Neural progenitor cell (in vitro differentiated cells): ENCODE measurements at regions not wholly inside any gene's neighbourhood (a gene's known extent, or its start where the extent isn't known, plus 50 kb on each side); places are given as distances from the start of the nearest gene placed in this dataset.

Experiments
- DNase-seq: peaks from one replicate; pipeline ENCODE4 v3.0.0-alpha.2; 2016; ENCODE audit warnings: low spot score
- H2AFZ ChIP-seq: fragments of 200-600 bp; sonication (generic); replicated peaks from 2 replicates; pipeline ENCODE4 v1.6.1; 2016; ENCODE audit warnings: antibody characterized with exemption
- H3F3A ChIP-seq: fragments of 200-600 bp; sonication (generic); 2 replicates; pipeline ENCODE4 v1.6.1; 2016; ENCODE audit warnings: antibody characterized with exemption, low read depth
- H3K27ac ChIP-seq: fragments of 200-600 bp; sonication (generic); 2 replicates; pipeline ENCODE4 v1.5.1; 2016; ENCODE audit warnings: mild to moderate bottlenecking
- H3K27me3 ChIP-seq: fragments of 200-600 bp; sonication (generic); 2 replicates; pipeline ENCODE4 v1.6.1; 2016; ENCODE audit warnings: mild to moderate bottlenecking, moderate library complexity
- H3K36me3 ChIP-seq: fragments of 200-600 bp; sonication (generic); 2 replicates; pipeline ENCODE4 v1.5.1; 2016
- H3K4me1 ChIP-seq: fragments of 200-600 bp; sonication (generic); 2 replicates; pipeline ENCODE4 v1.6.1; 2016; ENCODE audit warnings: mixed run types
- H3K4me2 ChIP-seq: fragments of 200-600 bp; sonication (generic); 2 replicates; pipeline ENCODE4 v1.6.1; 2016
- H3K4me3 ChIP-seq: fragments of 200-600 bp; sonication (generic); 2 replicates; pipeline ENCODE4 v1.5.1; 2016
- H3K79me2 ChIP-seq: fragments of 200-600 bp; sonication (generic); 2 replicates; pipeline ENCODE4 v1.6.1; 2016; ENCODE audit warnings: low read depth
- H3K9ac ChIP-seq: fragments of 200-600 bp; sonication (generic); 2 replicates; pipeline ENCODE4 v1.6.1; 2016
- H3K9me3 ChIP-seq: fragments of 200-600 bp; sonication (generic); 2 replicates; pipeline ENCODE4 v1.5.1; 2016; ENCODE audit warnings: low read depth
- H4K20me1 ChIP-seq: fragments of 200-600 bp; sonication (generic); 2 replicates; pipeline ENCODE4 v1.6.1; 2016; ENCODE audit warnings: low read depth
- H3K27ac Mint-ChIP-seq: 3 replicates; pipeline ENCODE4 v1.8.0; 2021; ENCODE audit warnings: mixed read lengths
- H3K27me3 Mint-ChIP-seq: 2 replicates; pipeline ENCODE4 v1.8.0; 2022; ENCODE audit warnings: low read depth, mild to moderate bottlenecking, inconsistent platforms, moderate library complexity, mixed read lengths; ENCODE audit not compliant: insufficient read depth
- H3K36me3 Mint-ChIP-seq: 3 replicates; pipeline ENCODE4 v1.8.0; 2021; ENCODE audit warnings: mixed read lengths
- H3K4me1 Mint-ChIP-seq: 3 replicates; pipeline ENCODE4 v1.8.0; 2021; ENCODE audit warnings: mixed read lengths
- H3K4me3 Mint-ChIP-seq: 3 replicates; pipeline ENCODE4 v1.8.0; 2021; ENCODE audit warnings: mild to moderate bottlenecking, moderate library complexity, mixed read lengths
- H3K9me3 Mint-ChIP-seq: 3 replicates; pipeline ENCODE4 v1.8.0; 2020; ENCODE audit warnings: mixed read lengths
- EZH2 ChIP-seq: fragments of 200-600 bp; sonication (generic); IDR thresholded peaks from 2 replicates; pipeline ENCODE4 v1.6.1; 2017; ENCODE audit warnings: antibody characterized with exemption, mild to moderate bottlenecking, moderate library complexity
- EZH2phosphoT487 ChIP-seq: fragments of 200-600 bp; sonication (generic); IDR thresholded peaks from 2 replicates; pipeline ENCODE4 v1.6.1; 2017; ENCODE audit warnings: antibody characterized with exemption
- TF ChIP-seq, protein P1 (sequence below): fragments of 200-600 bp; sonication (generic); IDR thresholded peaks from 2 replicates; pipeline ENCODE4 v1.5.1; 2017; ENCODE audit warnings: antibody characterized with exemption, mild to moderate bottlenecking

DNA sequence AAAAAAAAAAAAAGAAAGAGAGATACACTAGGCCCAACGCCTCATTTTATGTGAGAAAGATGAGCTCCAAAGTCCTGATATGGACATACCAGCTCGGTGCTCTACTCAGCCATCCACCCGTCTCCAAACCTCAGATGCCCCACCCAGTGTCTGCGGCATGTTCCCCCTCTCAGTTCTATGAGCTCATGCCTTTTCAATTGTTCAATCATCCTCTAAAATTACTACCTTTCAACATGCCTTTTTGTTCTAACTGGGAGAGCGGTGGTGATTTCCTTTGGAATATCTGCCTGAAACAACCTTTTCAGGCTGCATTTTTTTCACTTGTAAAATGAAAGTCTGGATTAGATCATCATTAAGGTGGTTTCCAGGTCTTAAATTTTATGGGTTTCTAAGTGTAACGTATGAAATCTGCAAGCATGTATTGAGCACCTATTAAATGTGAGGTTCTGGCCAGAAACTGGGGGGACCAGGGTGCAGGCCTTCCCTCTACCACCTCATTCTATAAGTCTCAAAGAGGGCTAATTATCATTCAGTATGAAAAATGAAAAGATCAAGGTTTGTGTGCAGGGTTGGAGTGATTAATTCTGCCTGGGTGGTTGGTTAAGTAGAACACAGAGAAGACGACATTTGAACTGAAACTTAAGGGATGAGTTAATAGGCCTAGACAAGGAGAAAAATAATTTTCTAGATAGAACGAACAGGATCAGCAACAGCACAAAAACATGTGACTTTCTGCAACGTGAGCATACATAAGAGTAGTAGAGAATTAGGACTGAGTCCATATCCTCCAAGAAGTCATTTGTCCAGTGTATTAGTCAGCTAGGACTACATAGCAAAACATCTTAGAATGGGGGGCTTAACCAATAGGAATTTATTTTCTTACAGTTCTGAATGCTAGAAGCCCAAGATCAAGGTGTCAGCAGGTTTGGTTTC is 87.4 kb upstream of the GLS start:
- no peaks in the 10 kb centered on the region for H3K9me3 Mint-ChIP-seq

DNA sequence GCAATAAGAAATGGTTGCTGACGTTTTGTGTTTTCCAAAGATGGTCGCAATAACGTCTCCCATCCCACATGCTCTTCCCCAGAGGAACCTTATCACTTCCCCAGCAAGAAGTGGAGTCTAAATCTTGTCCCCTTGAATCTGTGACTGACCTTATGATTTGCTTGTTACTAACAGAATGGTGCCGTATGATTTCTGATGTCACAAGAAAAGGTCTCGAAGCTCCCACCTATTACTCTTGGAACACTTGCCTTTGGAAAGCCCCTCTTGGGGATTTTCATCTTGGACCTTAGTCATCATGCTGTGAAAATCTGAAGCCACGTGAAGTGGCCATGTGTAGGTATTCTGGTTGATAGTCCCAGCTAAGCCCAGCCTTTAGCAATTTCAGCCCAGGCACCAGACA is 86.2 kb upstream of the GLS start:
- Histone ChIP-seq H3K79me2 (no peaks in the 10 kb centered on the region), H2AFZ (no peak overlapping the region), H3K4me2 (no peak overlapping the region), H3K9ac (no peak overlapping the region), H4K20me1 (no peaks in the 10 kb centered on the region), H3K4me3 (no peak overlapping the region), H3F3A (no peaks in the 10 kb centered on the region), H3K27ac (no peak overlapping the region), H3K36me3 (no peaks in the 10 kb centered on the region), H3K4me1 (peaks cover under 1% of the 10 kb centered on the region), H3K9me3 (no peaks in the 10 kb centered on the region), H3K27me3 (no peaks in the 10 kb centered on the region)
- H3K4me1 Mint-ChIP-seq, result peaks cover 24% of the 10 kb centered on the region
- no peak overlapping the region for H3K4me3 Mint-ChIP-seq
- no peaks in the 10 kb centered on the region for H3K27me3 Mint-ChIP-seq
- DNase-seq, result no peak
- no peak for TF ChIP-seq EZH2
- no peak for TF ChIP-seq EZH2phosphoT487
- TF ChIP-seq, protein P1, sequence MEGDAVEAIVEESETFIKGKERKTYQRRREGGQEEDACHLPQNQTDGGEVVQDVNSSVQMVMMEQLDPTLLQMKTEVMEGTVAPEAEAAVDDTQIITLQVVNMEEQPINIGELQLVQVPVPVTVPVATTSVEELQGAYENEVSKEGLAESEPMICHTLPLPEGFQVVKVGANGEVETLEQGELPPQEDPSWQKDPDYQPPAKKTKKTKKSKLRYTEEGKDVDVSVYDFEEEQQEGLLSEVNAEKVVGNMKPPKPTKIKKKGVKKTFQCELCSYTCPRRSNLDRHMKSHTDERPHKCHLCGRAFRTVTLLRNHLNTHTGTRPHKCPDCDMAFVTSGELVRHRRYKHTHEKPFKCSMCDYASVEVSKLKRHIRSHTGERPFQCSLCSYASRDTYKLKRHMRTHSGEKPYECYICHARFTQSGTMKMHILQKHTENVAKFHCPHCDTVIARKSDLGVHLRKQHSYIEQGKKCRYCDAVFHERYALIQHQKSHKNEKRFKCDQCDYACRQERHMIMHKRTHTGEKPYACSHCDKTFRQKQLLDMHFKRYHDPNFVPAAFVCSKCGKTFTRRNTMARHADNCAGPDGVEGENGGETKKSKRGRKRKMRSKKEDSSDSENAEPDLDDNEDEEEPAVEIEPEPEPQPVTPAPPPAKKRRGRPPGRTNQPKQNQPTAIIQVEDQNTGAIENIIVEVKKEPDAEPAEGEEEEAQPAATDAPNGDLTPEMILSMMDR, result no peak
- no peaks in the 10 kb centered on the region for H3K36me3 Mint-ChIP-seq
- no peak overlapping the region for H3K27ac Mint-ChIP-seq
- H3K9me3 Mint-ChIP-seq, result no peaks in the 10 kb centered on the region

More for the DNA sequence above, 87.4 kb upstream of the GLS start:
- Histone ChIP-seq H3K79me2 (no peaks in the 10 kb centered on the region), H3K27me3 (no peaks in the 10 kb centered on the region), H3K27ac (no peak overlapping the region), H3K9ac (no peak overlapping the region), H3K9me3 (no peaks in the 10 kb centered on the region), H3K36me3 (no peaks in the 10 kb centered on the region), H2AFZ (no peak overlapping the region), H3K4me2 (no peak overlapping the region), H3F3A (no peaks in the 10 kb centered on the region), H3K4me1 (peaks cover 5% of the 10 kb centered on the region), H3K4me3 (no peak overlapping the region), H4K20me1 (no peaks in the 10 kb centered on the region)
- H3K4me3 Mint-ChIP-seq, result no peak overlapping the region
- no peak overlapping the region for H3K27ac Mint-ChIP-seq
- no peaks in the 10 kb centered on the region for H3K36me3 Mint-ChIP-seq
- no peak for TF ChIP-seq EZH2phosphoT487
- TF ChIP-seq, protein P1, result no peak
- TF ChIP-seq EZH2, result no peak
- no peaks in the 10 kb centered on the region for H3K27me3 Mint-ChIP-seq
- no peak for DNase-seq
- peaks cover 29% of the 10 kb centered on the region for H3K4me1 Mint-ChIP-seq

DNA sequence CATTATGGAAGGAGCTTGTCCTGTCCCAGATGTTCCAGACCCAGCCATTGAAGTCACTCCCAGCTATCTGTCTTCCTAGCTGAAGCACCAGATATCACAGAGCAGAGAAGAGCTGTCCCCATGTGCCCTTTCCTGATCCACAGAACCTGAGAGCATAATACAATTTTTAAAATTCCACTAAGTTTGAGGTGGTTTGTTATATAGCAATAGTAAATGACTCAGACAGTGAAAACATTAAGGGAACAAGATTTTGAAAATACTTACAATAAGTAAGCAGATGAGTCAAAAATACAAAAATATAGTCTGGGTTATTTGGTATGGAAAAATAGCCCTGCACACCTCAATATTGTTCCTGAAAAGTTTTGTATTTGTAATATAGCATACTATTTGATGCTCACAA is 85.8 kb upstream of the GLS start:
- TF ChIP-seq EZH2phosphoT487, result no peak
- no peak for TF ChIP-seq EZH2
- TF ChIP-seq, protein P1, result no peak

More for the DNA sequence above, 85.8 kb upstream of the GLS start:
- Mint-ChIP-seq H3K9me3 (no peaks in the 10 kb centered on the region), H3K36me3 (no peaks in the 10 kb centered on the region), H3K27me3 (no peaks in the 10 kb centered on the region), H3K27ac (no peak overlapping the region), H3K4me3 (no peak overlapping the region), H3K4me1 (peaks cover 20% of the 10 kb centered on the region)
- Histone ChIP-seq H3K9ac (no peak overlapping the region), H3K79me2 (no peaks in the 10 kb centered on the region), H3K4me2 (no peak overlapping the region), H3K36me3 (no peaks in the 10 kb centered on the region), H3K27me3 (no peaks in the 10 kb centered on the region), H4K20me1 (no peaks in the 10 kb centered on the region), H2AFZ (no peak overlapping the region), H3K27ac (no peak overlapping the region), H3K4me1 (peaks cover under 1% of the 10 kb centered on the region), H3K4me3 (no peak overlapping the region), H3K9me3 (no peaks in the 10 kb centered on the region), H3F3A (no peaks in the 10 kb centered on the region)
- DNase-seq, result no peak
